Skeletal muscle tissue (tissue), 3 donors: ENCODE measurements at regions not wholly inside any gene's neighbourhood (a gene's known extent, or its start where the extent isn't known, plus 50 kb on each side); places are given as distances from the start of the nearest gene placed in this dataset.

Source experiments
- H3K27ac ChIP-seq: one replicate; pipeline ENCODE4 v1.7.0; 2013; ENCODE audit warnings: mild to moderate bottlenecking, low read depth, low read length, inconsistent platforms
- H3K27me3 ChIP-seq, 3 donors: one replicate each; pipeline ENCODE4 v1.7.0; 2013; ENCODE audit warnings: low read length in 3 of 3; ENCODE audit not compliant: control insufficient read depth in 3 of 3, insufficient read depth in 3 of 3
- H3K36me3 ChIP-seq, 3 donors: one replicate each; pipeline ENCODE4 v1.7.0; 2013; ENCODE audit warnings: low read length in 3 of 3; ENCODE audit not compliant: control insufficient read depth in 3 of 3, insufficient read depth in 3 of 3
- H3K4me1 ChIP-seq, 3 donors: one replicate each; pipeline ENCODE4 v1.7.0; 2013; ENCODE audit warnings: low read length in 3 of 3, mild to moderate bottlenecking in 3 of 3; ENCODE audit not compliant: control insufficient read depth in 3 of 3, insufficient read depth in 3 of 3
- H3K4me3 ChIP-seq, 3 donors: one replicate each; pipeline ENCODE4 v1.7.0; 2013; ENCODE audit warnings: low read length in 3 of 3
- H3K9ac ChIP-seq, 3 donors: one replicate each; pipeline ENCODE4 v1.7.0; 2013; ENCODE audit warnings: low read length in 3 of 3, mild to moderate bottlenecking in 3 of 3, moderate library complexity in 2 of 3, low read depth in 1 of 3
- H3K9me3 ChIP-seq, 3 donors: one replicate each; pipeline ENCODE4 v1.7.0; 2013; ENCODE audit warnings: low read length in 3 of 3; ENCODE audit not compliant: control insufficient read depth in 3 of 3
- donor health status: Osteomylitis.

GRCh38 chr1:184919892-184920291 lies 54.4 kb downstream of the NIBAN1 start:
- H3K4me1 ChIP-seq, result no peaks in the 10 kb centered on the region

DNA sequence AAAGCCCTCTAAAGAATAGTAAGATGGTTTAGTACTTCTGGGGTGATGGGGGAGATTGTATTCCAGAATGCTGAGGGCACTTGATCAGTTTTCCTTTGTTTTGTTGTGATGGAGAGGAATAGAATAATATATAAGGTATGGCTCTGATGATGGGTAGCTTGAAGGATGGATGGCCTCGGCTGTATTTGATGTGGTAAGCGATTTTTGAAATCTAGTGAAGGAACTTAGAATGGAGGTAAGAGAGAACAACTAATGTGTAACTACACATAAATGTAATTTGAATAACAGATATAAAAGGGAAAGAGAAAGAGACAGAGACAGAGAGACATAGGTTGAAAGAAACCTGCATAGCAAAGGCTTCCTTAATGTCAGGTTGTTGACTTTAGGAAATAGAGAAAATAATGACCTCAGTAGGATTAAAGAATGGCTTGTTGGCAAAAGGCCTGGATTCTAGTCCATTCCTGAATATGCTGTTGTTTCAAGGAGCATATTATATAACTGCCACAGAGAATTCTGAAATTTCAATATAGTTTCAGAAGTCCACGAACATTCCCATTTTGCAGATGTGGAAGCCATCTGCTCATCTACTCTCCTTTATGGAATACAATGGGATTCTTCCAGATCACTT lies 58.7 kb downstream of the NIBAN1 start:
- no peak overlapping the region for H3K9ac ChIP-seq
- H3K36me3 ChIP-seq, result no peaks in the 10 kb centered on the region
- H3K9me3 ChIP-seq, result no peaks in the 10 kb centered on the region
- no peak overlapping the region for H3K4me3 ChIP-seq
- no peak overlapping the region for H3K27ac ChIP-seq
- no peaks in the 10 kb centered on the region for H3K27me3 ChIP-seq
- H3K4me1 ChIP-seq, result peaks cover 0 to 3% (median 0%) of the 10 kb centered on the region in 3 donors

More at GRCh38 chr1:184919892-184920291, 54.4 kb downstream of the NIBAN1 start:
- no peak overlapping the region for H3K9ac ChIP-seq
- H3K36me3 ChIP-seq, result no peaks in the 10 kb centered on the region
- no peak overlapping the region for H3K4me3 ChIP-seq
- H3K27ac ChIP-seq, result no peak overlapping the region
- H3K9me3 ChIP-seq, result no peaks in the 10 kb centered on the region
- H3K27me3 ChIP-seq, result no peaks in the 10 kb centered on the region

DNA sequence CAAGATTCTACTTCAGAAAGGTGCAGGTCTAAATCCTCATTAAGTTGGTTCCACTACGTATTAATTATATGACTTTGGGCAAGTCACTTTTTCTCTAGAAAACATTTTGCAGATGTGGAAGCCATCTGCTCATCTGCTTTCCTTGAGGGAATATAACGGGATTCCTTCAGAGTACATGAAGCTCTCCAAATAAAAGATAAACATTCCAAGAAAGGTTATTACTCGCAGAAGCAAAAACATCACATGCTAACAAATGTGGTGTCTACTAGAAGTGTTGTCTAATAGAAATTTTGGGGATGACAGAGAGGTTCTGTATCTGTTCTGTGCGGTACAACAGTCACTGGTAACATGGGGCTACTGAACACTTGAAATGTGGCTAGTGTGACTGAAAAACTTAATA lies 60.2 kb downstream of the NIBAN1 start:
- Histone ChIP-seq H3K9me3 (no peaks in the 10 kb centered on the region), H3K9ac (no peak overlapping the region), H3K4me3 (no peak overlapping the region), H3K4me1 (peaks cover 0 to 7% (median 3%) of the 10 kb centered on the region in 3 donors), H3K27ac (no peak overlapping the region), H3K36me3 (no peaks in the 10 kb centered on the region), H3K27me3 (no peaks in the 10 kb centered on the region)

- Histone ChIP-seq H3K9me3 (no peaks in the 10 kb centered on the region), H3K4me1 (peaks cover 0 to 20% (median 8%) of the 10 kb centered on the region in 3 donors), H3K4me3 (no peak overlapping the region), H3K27me3 (no peaks in the 10 kb centered on the region), H3K9ac (no peak overlapping the region), H3K27ac (no peak overlapping the region), H3K36me3 (no peaks in the 10 kb centered on the region)
Measured at GRCh38 chr1:184912392-184912791, 61.9 kb downstream of the NIBAN1 start.

GRCh38 chr1:184911830-184912229 lies 62.5 kb downstream of the NIBAN1 start:
- Histone ChIP-seq H3K9me3 (no peaks in the 10 kb centered on the region), H3K27me3 (no peaks in the 10 kb centered on the region), H3K4me1 (peaks cover 0 to 20% (median 8%) of the 10 kb centered on the region in 3 donors), H3K36me3 (no peaks in the 10 kb centered on the region), H3K4me3 (no peak overlapping the region), H3K27ac (no peak overlapping the region), H3K9ac (no peak overlapping the region)

DNA sequence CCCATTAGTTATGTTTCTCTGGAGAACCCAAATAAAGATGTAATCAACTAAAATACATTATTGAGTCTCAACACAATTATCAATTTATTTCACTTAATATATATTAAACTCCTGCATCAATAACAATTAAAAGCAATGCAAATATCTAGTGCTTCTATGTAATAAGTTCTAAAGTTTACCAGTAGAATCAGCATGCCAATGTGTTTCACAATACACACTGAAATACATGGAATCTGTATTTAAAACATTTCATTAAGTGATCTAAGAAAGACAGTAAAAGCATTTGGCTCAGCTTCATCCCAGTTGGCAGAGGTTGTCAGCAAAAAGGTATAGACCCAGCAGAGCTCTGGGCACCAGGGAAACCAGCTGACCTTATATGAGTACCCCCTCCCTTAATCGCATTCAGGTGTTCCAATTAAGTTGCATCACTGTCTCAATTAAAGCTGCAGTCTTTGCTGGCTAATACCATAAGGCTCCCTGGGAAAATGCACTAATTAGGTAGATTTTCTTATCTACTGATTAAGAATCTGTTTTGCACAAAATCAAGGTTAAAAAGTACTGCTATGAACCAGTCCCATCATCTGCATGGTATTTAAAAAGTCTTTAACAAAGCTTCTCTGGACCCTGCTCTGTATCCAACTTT lies 63.1 kb downstream of the NIBAN1 start:
- H3K9ac ChIP-seq, result no peak overlapping the region
- H3K9me3 ChIP-seq, result no peaks in the 10 kb centered on the region
- no peaks in the 10 kb centered on the region for H3K27me3 ChIP-seq
- H3K4me3 ChIP-seq, result no peak overlapping the region
- H3K36me3 ChIP-seq, result no peaks in the 10 kb centered on the region
- no peak overlapping the region for H3K27ac ChIP-seq
- H3K4me1 ChIP-seq, result peaks cover 0 to 20% (median 8%) of the 10 kb centered on the region in 3 donors

- peaks cover 0 to 20% (median 8%) of the 10 kb centered on the region in 3 donors for H3K4me1 ChIP-seq
- H3K27ac ChIP-seq, result no peak overlapping the region
- H3K36me3 ChIP-seq, result no peaks in the 10 kb centered on the region
- no peak overlapping the region for H3K9ac ChIP-seq
- H3K27me3 ChIP-seq, result no peaks in the 10 kb centered on the region
- no peaks in the 10 kb centered on the region for H3K9me3 ChIP-seq
- H3K4me3 ChIP-seq, result no peak overlapping the region
Measured at GRCh38 chr1:184910691-184911091, 63.6 kb downstream of the NIBAN1 start.

- H3K36me3 ChIP-seq, result no peaks in the 10 kb centered on the region
- no peak overlapping the region for H3K9ac ChIP-seq
- H3K27me3 ChIP-seq, result no peaks in the 10 kb centered on the region
- H3K4me1 ChIP-seq, result peaks cover 0 to 23% (median 8%) of the 10 kb centered on the region in 3 donors
- no peaks in the 10 kb centered on the region for H3K9me3 ChIP-seq
- no peak overlapping the region for H3K4me3 ChIP-seq
- no peak overlapping the region for H3K27ac ChIP-seq
Measured at GRCh38 chr1:184910005-184910404, 64.3 kb downstream of the NIBAN1 start.

GRCh38 chr1:184909019-184909418 lies 65.3 kb downstream of the NIBAN1 start:
- no peak overlapping the region for H3K9ac ChIP-seq
- H3K27ac ChIP-seq, result no peak overlapping the region
- H3K4me1 ChIP-seq, result peaks cover 0 to 23% (median 8%) of the 10 kb centered on the region in 3 donors
- H3K4me3 ChIP-seq, result no peak overlapping the region
- H3K36me3 ChIP-seq, result no peaks in the 10 kb centered on the region
- H3K27me3 ChIP-seq, result no peaks in the 10 kb centered on the region
- no peaks in the 10 kb centered on the region for H3K9me3 ChIP-seq

GRCh38 chr1:184908506-184908905 lies 65.8 kb downstream of the NIBAN1 start:
- no peak overlapping the region for H3K4me3 ChIP-seq
- H3K4me1 ChIP-seq, result peaks cover 0 to 23% (median 8%) of the 10 kb centered on the region in 3 donors

More at GRCh38 chr1:184908506-184908905, 65.8 kb downstream of the NIBAN1 start:
- H3K9ac ChIP-seq, result no peak overlapping the region
- no peak overlapping the region for H3K27ac ChIP-seq
- H3K27me3 ChIP-seq, result no peaks in the 10 kb centered on the region
- H3K36me3 ChIP-seq, result no peaks in the 10 kb centered on the region
- no peaks in the 10 kb centered on the region for H3K9me3 ChIP-seq
